Cardiac muscle cell (in vitro differentiated cells and primary cell): ENCODE measurements at regions not wholly inside any gene's neighbourhood (a gene's known extent, or its start where the extent isn't known, plus 50 kb on each side); places are given as distances from the start of the nearest gene placed in this dataset.

ENCODE experiments used
- DNase-seq, 2 donors: peaks; one replicate each; pipeline versions ENCODE4 v3.0.0 to v3.0.0-alpha.2; 2010 to 2017; ENCODE audit warnings: low read depth in 1 of 2, low spot score in 1 of 2
- H3K27ac ChIP-seq: fragments of 200-600 bp; sonication (generic); 2 replicates; pipeline ENCODE4 v1.5.1; 2016
- H3K27me3 ChIP-seq: fragments of 200-600 bp; sonication (generic); 2 replicates; pipeline ENCODE4 v1.6.0; 2016; ENCODE audit warnings: control low read depth
- H3K36me3 ChIP-seq: fragments of 200-600 bp; sonication (generic); 2 replicates; pipeline ENCODE4 v1.5.1; 2016; ENCODE audit warnings: control low read depth
- H3K4me1 ChIP-seq: fragments of 200-600 bp; sonication (generic); 2 replicates; pipeline ENCODE4 v1.8.1; 2017; ENCODE audit warnings: low read depth, mild to moderate bottlenecking, mixed run types
- H3K4me3 ChIP-seq: fragments of 200-600 bp; sonication (generic); 2 replicates; pipeline ENCODE4 v1.5.1; 2016; ENCODE audit warnings: mild to moderate bottlenecking
- H3K9me3 ChIP-seq: fragments of 200-600 bp; sonication (generic); 2 replicates; pipeline ENCODE4 v1.5.1; 2017; ENCODE audit warnings: low read depth, mild to moderate bottlenecking, control low read depth
- CTCF ChIP-seq: IDR thresholded peaks from 2 replicates; pipeline ENCODE4 v1.5.1; 2012; ENCODE audit warnings: low read depth, mild to moderate bottlenecking, low read length

- no peaks in the 10 kb centered on the region for H3K36me3 ChIP-seq
- H3K27ac ChIP-seq = peak overlapping the region; percentile 23
- H3K4me3 ChIP-seq = no peak overlapping the region
- H3K9me3 ChIP-seq = no peaks in the 10 kb centered on the region
- H3K27me3 ChIP-seq = peaks cover 2% of the 10 kb centered on the region
- no peak for TF ChIP-seq CTCF
- DNase-seq = no peak
- H3K4me1 ChIP-seq = peaks cover 26% of the 10 kb centered on the region
Measured at GRCh38 chr9:129400001-129400970, 220.6 kb downstream of the C9orf50 start.

GRCh38 chr9:129399634-129399990 lies 221.3 kb downstream of the C9orf50 start:
- H3K9me3 ChIP-seq = no peaks in the 10 kb centered on the region
- H3K27ac ChIP-seq = peak overlapping the region; percentile 23
- peaks cover 20% of the 10 kb centered on the region for H3K4me1 ChIP-seq

GRCh38 chr9:129398961-129399633 lies 221.0 kb upstream of the IER5L start:
- TF ChIP-seq CTCF = no peak
- Histone ChIP-seq H3K4me3 (no peak overlapping the region), H3K27ac (no peak overlapping the region), H3K36me3 (no peaks in the 10 kb centered on the region), H3K4me1 (peaks cover 18% of the 10 kb centered on the region), H3K9me3 (no peaks in the 10 kb centered on the region), H3K27me3 (peaks cover 2% of the 10 kb centered on the region)
- no peak for DNase-seq

More at GRCh38 chr9:129399634-129399990, 221.3 kb downstream of the C9orf50 start:
- no peak overlapping the region for H3K4me3 ChIP-seq
- no peaks in the 10 kb centered on the region for H3K36me3 ChIP-seq
- DNase-seq = no peak
- H3K27me3 ChIP-seq = peaks cover 2% of the 10 kb centered on the region
- TF ChIP-seq CTCF = no peak

GRCh38 chr9:129398101-129398960 lies 220.3 kb upstream of the IER5L start:
- Histone ChIP-seq H3K27me3 (peaks cover 2% of the 10 kb centered on the region), H3K4me3 (no peak overlapping the region), H3K9me3 (no peaks in the 10 kb centered on the region), H3K36me3 (no peaks in the 10 kb centered on the region), H3K4me1 (peaks cover 11% of the 10 kb centered on the region), H3K27ac (no peak overlapping the region)
- TF ChIP-seq CTCF = no peak
- no peak for DNase-seq

- Histone ChIP-seq H3K9me3 (no peaks in the 10 kb centered on the region), H3K36me3 (no peaks in the 10 kb centered on the region), H3K4me3 (no peak overlapping the region), H3K27me3 (peaks cover 2% of the 10 kb centered on the region), H3K27ac (no peak overlapping the region), H3K4me1 (peaks cover 3% of the 10 kb centered on the region)
- DNase-seq = no peak
- TF ChIP-seq CTCF = no peak
Measured at GRCh38 chr9:129397335-129397734, 219.3 kb upstream of the IER5L start.
